GM21786 (cell line): ENCODE measurements at regions not wholly inside any gene's neighbourhood (a gene's known extent, or its start where the extent isn't known, plus 50 kb on each side); places are given as distances from the start of the nearest gene placed in this dataset.
"Not testable (repeated sequence)": the region's sequence is repeated elsewhere in the genome, so short reads cannot be mapped to it uniquely, and the experiment has no call there.

Experiments
- ATAC-seq: cut with Tn5 transposase; IDR thresholded peaks from one replicate; pipeline ENCODE4 v1.9.1; 2021; ENCODE audit not compliant: unreplicated experiment

DNA sequence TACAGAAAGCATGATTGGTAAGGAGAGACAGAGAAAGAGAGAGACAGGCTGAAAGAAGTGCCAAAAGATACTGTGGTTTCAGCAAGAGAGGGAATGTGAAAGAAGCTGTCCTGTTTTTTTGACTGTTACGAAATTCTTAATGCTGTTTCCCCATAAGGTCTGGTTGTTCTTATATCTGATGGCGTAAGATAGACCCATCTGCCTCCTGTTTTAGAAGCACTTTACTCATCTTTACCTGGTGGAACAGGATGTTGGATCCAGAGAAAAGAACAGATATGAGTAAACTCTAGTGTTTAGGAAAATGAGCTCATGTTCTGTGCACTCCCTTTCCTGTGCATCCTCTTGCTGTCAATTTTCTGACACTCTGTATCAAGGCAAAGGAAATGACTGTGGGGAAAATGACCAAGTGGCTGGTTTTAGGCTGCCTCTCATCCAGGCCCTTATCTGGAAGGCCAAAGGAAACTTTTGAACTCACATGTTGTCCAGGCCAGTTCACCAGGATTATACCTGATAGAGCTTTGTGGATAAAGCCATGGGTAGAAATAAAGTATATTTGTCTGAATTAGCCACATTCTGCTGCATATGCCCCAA is 311.7 kb upstream of the HTR2C start:
- no peak for ATAC-seq

DNA sequence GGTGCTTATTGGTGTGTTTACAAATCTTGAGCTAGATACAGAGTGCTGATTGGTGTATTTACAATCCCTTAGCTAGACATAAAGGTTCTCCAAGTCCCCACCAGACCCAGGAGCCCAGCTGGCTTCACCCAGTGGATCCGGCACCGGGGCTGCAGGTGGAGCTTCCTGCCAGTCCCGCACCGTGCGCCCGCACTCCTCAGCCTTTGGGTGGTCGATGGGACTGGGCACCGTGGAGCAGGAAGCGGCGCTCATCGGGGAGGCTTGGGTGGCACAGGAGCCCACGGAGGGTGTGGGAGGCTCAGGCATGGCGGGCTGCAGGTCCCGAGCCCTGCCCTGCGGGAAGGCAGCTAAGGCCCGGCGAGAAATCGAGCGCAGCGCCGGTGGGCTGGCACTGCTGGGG is 313.5 kb upstream of the HTR2C start:
- ATAC-seq: not testable (repeated sequence)

DNA sequence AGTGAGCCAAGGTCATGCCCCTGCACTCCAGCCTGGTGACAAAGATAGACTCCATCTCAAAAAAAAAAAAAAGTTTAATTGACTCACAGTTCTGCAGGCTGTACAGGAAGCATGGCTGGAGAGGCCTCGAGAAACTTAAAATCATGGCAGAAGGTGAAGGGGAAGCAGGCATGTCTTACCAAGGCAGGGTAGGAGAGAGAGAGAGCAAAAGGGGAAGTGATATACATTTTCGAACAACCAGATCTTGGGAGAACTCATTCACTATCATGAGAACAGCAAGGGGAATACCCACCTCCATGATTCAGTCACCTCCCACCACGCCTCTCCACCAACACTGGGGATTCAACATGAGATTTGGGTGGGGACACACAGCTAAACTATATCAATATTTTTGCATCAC is 315.2 kb upstream of the HTR2C start:
- ATAC-seq: no peak

DNA sequence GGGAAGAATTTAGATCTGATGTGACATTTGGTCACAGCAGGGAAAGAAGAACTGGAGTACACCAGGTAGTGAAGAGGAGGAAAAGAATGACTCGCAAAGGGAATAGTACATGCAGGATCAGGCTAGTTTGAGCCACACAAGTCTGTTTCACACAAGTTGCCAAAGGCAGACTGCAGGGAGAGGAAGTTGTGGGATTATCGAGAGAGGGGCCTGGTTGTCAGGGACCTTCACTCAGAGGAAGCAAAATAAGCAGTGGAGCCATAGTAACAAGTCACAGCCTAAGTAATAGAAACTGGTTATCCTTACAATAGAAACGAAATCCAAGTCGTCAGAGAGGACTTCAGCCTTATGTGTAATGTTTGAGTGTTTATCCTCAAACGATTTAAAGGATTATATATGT is 316.7 kb upstream of the HTR2C start:
- ATAC-seq: no peak

DNA sequence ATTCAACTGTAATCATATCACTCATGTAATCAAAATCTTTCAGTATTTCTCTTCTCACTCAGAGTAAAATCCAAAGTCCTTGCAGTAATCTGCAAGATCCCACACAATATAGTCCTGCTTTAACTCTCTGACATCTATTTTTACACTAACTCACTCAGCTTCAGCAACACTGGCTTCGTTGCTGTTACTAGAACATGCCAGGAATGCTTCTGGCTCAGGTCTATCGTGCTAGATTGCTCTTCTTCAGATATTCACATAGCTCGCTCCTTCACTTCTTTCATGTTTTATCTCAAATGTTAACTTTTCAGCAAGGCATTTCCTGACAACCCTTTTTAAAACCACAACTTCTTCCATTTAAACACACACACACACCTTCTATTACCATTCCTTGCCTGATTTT is 331.7 kb upstream of the HTR2C start:
- ATAC-seq: no peak

DNA sequence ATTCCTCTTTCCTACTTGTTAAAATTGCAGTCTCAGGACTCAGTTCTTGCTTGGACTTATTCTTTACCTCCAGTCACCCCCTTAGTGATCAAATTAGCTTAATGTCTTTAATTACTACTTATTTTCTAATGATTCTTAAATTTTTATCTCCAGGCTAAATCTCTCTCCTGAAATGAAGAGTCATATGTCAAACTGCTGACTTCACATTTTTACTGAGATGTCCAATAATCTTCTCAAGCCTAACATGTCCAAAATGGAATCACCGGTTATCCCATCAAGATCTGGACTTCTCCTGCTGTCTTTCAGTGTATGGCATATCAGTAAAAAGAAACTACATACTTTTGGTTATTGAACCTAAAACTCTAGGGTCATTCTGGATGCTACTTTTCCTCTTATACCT is 332.3 kb upstream of the HTR2C start:
- no peak for ATAC-seq

DNA sequence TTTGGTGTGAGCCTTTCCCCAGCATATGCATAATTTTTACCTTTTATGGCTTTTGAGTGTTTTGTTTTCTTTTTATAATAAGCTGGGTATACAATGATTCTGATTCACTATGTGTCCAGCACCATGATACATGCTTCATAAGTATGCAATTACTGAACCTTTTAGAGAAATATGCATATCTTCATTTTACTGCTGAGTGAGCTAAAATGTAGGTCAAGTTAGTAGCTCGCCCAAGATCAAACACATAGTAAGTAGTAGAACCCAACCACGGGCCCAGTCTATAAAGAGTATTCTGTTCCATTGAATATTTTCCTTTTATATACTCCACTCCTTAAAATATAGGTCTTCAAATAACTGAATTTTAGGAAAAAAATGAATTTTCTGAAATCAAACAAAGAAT is 362.4 kb upstream of the HTR2C start:
- ATAC-seq: no peak

DNA sequence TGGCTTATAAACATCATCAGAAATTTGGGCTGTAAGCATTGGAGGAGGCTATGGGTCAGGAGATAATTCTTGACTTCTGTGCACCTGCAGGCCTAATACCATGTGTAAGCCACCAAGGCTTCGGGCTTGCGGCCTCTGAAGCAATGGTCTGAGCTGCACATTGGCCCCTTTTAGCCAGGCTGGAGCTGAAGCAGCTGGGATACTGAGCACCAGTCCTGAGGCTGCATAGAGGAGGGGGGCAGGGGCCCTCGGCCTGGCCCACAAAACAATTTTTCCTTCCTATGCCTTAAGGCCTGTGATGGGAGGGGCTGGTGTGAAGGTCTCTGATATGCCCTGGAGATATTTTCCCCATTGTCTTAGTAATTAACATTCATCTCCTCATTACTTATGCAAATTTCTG is 373.0 kb upstream of the HTR2C start:
- ATAC-seq: no peak

DNA sequence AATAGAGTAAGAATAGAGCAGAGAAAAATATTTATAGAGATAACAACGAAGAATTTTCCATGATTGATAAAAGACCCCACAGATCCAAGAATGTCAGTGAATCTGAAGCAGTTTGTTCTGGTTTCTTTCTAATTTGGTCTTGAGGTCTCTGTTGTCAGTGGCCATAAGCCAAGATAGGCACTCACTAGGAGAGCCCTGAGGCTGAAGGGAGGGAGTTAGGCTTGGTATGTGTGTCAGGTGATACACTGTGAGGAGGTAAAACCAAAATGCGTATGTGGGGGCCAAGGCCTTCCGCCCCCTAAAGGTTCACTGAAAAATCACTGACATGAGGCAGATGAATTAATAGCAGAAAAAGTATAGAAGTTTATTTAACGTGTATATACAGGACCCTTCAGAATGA is 382.3 kb upstream of the HTR2C start:
- no peak for ATAC-seq

DNA sequence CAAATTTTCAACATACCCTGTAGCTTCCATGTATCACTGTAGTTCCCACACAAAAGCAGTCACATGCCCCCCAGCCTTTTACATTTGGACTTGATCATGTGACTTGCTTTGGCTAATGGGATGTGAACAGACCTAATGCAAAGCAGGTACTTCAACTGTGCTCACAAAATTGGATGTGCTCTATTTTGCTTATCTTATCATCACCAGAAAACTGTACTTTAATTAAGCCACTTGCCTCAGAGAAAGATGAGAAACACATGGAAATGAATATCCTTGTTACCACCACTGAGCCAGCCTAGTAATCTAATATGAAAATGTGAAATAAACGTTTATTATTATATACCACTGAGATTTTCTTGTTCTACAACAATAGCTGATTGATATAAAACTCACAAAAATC is 402.7 kb upstream of the HTR2C start:
- no peak for ATAC-seq

DNA sequence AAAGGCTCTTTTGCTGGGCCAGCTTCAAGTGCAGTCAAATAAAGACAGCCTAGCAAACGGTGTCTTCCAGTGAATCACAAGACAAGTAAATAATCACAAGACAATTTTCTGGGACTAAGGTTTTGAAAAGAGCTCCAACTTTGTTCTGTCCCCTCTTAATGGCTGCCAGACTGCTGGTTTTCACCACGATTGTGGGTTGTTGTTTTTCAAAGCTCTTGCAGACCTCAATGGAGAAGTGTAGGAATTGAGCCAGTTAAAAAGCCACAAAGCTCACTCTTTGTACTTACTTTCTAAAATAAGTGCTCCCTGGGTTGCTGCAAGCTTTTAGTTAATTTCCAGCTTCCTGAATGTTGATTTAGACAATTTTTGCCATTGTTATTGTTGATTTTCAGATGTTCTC is 405.8 kb upstream of the HTR2C start:
- no peak for ATAC-seq

DNA sequence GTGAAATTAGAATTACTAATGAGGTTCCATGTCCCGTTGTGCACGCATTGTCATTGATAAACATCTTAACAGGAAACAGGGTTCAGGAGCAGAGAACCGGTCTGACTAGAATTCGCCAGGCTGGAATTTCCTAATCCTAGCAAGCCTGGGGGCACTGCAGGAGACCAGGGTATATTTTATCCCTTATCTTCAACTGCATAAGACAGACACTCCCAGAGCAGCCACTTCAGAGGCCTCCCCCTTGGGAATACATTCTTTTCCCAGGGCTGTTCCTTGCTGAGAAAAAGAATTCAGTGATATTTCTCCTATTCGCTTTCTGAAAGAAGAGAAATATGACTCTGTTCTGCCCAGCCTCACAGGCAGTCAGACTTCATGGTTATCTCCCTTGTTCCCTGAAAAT is 416.6 kb upstream of the HTR2C start:
- ATAC-seq: not testable (repeated sequence)

DNA sequence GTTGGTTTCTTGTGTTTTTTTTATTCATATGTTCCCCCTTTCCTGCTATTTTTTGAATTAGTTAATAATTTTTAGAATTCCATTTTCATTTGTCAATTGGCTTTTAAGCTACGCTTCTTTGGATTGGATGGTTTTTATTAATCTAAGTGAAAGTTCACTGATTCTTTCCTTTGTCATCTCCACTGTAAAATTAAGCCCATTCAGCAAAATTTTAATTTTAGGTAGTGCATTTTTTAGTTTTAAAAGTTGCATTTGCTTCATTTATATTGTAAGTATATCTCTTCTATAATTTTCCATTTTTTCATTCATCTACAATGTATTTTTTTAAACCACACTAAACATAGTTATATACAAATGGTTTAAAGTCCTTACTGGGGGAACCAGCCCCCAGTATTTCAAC is 417.3 kb upstream of the HTR2C start:
- ATAC-seq: no peak

DNA sequence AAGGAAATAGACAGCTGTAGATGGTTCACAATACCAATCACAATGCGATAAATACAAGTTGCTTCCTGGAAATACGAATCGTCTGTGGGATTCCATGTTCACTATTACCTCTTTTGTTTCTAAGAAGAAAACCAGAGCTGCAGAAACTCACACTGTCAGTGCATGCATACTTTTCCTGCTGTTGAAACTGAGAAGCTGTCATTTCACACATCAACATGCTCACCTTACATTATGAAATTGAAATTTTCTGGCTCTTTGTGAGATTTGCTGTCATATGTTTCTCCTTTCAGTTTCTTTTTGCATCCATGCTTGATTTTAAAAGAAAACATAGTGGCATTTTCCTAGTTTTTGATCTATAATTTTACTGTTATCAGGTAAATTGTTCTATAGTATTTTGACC is 418.3 kb upstream of the HTR2C start:
- ATAC-seq: no peak

DNA sequence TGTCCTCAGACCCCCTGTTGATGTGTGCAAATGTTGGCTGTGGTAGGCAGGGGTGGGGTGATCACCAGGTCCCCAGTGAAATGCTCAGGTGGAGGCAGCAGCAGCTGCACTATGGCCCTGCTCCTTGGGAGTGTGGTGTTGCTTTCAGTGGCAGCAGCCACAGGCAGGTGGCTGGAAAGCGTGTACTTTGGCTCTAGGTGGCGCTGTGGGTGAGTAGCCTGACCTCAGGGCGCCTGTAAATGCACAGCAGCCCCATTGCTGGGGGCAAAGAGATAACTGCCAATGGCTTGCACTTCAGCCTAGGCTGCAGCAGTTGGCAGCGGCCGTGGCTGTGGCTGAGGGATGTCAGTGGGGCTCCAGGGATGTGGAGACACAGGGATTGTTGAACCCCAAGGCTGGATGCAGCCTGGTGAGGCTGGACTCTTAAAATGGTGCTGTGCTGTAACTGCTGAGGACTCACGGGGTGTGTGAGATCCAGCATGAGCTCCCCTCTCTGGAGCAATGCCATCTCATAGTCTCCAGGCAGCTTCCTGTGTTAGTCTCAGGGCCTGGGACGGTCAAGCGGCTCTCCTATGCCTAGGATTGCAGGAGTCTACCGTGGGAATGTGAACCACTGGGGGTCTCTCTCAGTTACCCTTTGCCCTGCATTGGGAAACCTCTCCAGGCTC is 421.7 kb upstream of the HTR2C start:
- no peak for ATAC-seq

DNA sequence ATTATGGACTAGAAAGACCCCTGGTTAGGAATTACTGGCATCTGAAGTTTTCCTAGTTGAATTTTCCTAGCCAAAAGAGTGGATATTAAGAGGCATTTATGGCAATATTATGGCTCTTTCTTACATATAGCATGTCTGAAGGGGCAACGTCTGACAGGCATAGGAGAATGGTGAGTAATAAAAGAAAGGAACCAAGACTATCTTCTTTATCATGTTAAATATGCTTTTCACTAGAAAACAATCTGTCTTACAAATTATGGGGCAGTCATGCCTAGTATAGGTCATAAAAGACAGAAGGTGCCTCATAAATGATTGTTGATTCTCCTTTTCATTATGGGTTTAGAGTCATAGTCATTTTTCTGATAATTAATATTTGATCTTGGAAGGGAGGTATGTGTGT is 431.1 kb upstream of the HTR2C start:
- ATAC-seq: no peak

DNA sequence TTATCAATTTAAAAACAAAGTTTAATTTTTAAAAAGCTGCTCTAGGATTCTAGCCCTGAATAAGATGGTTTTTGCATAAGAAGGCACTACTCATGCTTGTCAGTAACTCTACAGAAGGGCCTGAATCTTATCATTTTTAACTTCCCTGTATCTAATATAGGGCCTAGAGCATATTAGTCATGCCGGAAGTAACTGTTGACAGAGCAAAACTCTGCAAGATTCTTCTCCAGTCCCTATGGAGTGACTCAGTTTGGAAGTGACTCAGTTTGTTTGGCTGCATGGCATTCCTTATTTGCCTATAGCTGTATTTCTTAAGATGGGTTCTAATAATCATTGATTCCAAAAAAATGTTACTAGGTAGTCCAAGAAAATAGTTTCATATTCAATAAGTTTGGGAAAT is 431.8 kb upstream of the HTR2C start:
- no peak for ATAC-seq

DNA sequence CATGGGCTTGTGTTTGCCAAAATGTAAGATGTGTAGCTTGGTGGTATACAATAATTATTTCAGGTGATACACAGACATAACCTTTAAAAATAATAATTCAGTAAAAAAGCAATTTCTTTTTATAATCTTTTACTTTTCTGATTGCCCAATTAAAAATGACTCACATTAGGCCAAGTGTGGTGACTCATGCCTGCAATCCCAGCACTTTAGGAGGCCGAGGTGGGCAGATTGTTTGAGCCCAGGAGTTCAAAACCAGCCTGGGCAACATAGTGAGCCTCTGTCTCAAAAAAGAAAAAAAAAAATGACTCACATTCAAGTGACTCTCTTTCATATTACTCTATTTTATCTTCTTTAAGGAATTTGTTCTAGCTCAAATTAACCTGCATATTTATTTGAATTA is 449.4 kb upstream of the HTR2C start:
- ATAC-seq: no peak

DNA sequence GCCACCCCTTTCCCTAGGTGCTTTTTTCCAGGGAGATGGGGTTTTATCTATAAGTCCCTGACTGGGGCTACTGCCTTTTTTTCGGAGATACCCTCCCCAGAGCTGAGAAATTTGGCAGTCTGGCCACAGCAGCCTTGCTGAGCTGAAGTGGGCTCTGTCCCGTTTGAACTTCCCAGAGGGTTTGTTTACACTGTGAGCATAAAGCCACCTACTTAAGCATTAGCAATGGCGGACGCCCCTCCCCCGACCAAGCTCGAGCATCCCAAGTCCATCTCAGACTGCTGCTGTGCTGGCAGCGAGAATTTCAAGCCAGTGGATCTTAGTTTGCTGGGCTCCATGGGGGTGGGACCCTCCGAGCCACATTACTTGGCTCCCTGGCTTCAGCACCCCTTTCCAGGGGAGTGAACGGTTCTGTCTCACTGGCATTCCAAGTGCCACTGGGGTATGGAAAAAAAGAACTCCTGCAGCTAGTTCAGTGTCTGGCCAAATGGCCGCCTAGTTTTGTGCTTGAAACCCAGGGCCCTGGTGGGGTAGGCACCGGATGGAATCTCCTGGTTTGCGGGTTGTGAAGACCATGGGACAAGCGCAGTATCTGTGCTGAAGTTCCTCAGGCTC is 456.4 kb upstream of the HTR2C start:
- no peak for ATAC-seq

DNA sequence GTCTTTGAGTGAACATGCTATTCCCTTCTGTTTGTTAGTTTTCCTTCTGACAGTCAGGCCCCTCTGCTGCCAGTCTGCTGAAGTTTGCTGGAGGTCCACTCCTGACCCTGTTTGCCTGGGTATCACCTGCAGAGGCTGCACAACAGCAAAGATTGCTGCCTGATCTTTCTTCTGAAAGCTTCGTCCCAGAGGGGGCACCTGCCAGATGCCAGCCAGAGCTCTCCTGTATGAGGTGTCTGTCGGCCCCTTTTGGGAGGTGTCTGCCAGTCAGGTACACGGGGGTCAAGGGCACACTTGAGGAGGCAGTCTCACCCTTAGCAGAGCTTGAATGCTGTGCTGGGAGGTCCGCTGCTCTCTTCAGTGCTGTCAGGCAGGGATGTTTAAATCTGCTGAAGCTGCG is 456.9 kb upstream of the HTR2C start:
- ATAC-seq: no peak

DNA sequence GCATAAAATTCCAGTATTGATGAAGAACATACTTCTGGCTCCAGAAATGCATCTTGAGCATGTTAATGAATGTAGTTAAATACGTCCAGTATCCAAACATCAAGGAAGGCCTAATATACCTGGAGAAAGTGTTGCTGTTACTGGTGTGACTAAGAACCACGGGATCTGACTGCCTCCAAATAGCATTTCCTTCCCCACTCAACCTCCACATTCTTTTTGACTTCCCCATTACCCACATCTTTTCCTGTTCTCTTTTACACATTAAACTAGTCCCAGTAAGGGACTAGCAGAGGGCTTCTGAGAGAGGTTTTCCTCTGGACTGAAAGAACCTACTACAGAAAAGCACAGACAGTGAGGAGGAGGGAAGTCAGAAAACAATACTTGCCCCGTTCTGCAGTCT is 482.8 kb upstream of the HTR2C start:
- ATAC-seq: no peak

DNA sequence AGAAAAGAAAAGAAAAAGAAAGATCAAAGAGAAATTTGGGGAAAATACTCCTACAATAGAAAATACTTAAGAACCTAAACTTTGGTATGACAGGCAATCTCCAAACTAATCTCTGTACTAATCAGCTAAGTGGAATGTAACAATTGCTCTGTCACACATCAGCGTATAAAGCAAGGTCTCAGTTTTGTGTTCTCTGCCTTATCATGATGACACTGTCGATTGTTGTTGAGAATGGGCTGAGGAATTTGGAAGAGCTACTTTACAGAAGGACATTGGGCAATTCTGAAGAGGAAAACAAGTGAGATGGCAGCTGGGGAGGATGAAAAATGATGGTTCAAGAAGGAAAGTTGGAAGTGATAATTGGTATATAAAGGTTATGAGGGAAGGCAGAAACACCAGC is 486.0 kb upstream of the HTR2C start:
- no peak for ATAC-seq

DNA sequence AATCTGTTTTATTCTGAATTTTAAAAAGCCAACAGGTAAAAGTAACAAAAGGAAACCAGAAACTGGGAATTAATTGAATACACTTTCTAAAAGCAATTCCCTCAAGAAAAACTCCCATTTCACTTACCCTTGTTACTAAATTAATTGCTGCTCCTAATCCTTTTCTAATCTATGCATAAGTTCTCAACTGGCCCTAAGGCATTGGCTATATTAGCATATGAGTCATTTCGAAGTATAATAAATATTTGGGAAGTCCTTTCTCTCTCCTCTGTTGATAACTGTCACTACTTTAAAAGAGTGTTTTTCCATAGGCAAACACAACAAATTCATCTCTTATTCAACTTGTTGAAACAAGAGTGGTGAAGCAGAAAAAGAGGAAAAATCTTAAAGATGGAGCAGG is 486.5 kb upstream of the HTR2C start:
- no peak for ATAC-seq
